Left lobe of liver (tissue), 2 donors: ENCODE measurements at regions not wholly inside any gene's neighbourhood (a gene's known extent, or its start where the extent isn't known, plus 50 kb on each side); places are given as distances from the start of the nearest gene placed in this dataset.

Experiments used
- ATAC-seq: fragments of 200-7000 bp; cut with Tn5 transposase; one replicate; pipeline ENCODE4 v1.9.1; 2020; ENCODE audit warnings: mild to moderate bottlenecking, moderate library complexity
- DNase-seq: peaks from one replicate; pipeline ENCODE4 v3.0.0-alpha.2; 2020; ENCODE audit warnings: low spot score
- donor health status: DM: no; HTN: no; CAD: no; lungs with moderate emphysema.
- donor health status: DM: no; HTN: yes; CAD: no.

DNA sequence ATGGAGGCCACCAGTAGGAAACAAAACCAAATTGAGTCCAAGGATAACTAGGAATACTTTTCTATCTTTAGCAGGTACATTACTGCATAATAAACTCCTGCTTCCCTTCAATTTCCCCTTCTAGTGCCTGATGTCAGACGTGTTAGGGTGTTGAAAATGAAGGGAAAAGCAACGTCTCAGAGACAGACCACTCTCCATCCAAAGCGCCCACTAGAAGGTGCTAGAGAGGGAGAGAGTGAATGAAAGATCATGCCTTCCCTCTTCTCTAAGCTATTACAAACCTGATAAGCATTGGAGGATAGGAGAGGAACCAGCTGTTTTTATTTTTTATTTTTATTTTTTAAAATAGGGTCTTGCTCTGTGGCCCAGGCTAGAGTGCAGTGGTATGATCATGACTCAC, 64.1 kb downstream of the ZNF641 start:
- DNase-seq (no peak), ATAC-seq (peak; percentile 53)

DNA sequence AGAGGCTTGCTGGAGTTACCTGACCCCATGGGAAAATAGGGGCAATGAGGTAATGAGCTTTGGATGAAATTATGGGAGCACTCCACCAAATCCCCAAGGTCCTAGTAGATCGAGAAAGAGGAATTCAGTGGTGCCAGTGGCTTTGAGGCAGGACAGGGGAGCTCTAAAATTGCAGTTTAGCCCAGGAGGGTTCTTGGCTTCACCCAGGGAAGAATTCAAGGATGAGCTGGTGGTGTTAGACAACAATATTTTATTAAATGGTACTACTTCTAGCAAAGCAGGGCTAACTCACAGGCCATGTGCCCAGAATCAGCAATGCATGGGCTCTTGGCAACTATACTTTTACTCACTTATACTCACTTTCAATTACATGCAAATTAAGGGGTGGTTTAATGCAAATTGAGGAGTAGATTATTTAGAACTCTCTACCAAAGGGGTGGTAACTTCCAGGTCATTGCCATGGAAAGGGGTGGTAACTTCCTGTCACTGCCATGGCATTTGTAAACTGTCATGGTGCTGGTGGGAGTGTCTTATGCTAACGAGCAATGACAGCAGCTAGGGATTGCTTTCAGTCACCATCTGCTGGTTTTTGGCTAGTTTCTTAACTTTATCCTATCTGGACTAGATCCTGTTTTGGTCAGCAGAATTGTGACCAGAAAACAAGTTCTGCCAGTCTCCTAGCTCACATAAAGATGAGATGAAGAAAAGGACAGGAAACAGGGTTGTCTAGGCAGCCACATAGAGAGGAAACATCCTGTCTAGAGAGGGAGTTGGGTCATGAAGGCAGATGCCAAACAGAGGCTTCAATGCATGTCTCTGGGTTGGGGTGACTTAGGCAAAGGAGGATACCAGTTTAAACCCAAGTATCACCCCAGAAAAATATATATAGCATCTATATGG, 64.7 kb downstream of the ZNF641 start:
- DNase-seq (no peak), ATAC-seq (no peak)

DNA sequence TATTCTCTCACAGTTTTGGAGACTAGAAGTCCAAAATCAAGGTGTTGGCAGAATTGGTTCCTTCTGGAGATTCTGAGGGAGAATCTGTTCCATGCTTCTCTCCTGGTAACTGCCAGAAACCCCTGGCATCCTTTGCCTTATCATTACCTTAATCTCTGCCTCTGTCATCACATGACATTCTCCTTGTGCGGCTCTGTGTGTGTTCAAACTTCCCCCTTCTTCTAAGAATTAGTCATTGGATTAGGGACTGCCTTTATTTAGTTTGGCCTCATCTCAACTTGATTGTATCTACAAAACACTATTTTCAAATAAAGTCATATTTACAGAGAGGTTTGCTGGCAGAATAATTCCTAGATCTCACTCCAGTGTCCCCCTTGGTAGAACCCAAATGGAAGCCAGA, 68.9 kb downstream of the ZNF641 start:
- DNase-seq (no peak), ATAC-seq (no peak)

DNA sequence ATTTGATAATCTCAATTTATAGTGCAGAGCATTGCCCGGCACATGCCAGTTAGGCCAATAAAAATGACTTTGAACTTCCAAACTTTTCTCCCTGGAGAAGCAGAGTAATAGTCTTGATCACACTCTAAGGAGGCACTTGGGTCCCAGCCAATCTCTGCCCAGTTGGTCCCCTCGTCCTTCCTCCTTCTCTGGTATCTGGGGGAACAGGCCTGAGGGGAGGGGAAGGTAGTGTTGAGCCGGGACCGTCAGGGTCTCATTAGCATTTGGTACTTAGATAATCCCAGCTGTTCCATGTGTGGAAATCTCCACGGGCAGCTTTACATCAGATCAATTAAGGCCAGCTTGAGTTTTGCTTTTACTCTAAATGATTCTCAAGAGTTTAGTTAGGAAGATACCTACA, 70.1 kb downstream of the ZNF641 start:
- DNase-seq (no peak), ATAC-seq (no peak)

DNA sequence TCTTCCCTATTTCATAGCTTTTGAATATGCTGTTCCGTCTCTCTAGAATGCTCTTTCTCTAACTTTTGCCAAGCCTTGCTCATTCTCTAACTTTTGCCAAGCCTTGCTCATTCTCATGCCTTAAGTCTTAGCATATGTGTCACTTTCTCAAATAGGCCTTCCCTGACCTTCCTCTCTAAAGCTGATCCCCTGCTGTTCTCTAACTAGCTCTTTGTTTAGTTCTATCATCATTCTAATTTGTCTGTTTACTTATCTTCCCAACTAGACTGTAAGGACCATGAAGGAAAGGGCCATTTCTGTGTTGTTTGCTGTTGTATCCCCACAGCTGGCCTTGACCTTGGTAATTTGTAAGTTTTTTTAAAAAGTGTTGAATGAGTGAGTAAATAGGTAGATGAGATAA, 71.1 kb downstream of the ZNF641 start:
- no peak for ATAC-seq
- DNase-seq, result no peak

DNA sequence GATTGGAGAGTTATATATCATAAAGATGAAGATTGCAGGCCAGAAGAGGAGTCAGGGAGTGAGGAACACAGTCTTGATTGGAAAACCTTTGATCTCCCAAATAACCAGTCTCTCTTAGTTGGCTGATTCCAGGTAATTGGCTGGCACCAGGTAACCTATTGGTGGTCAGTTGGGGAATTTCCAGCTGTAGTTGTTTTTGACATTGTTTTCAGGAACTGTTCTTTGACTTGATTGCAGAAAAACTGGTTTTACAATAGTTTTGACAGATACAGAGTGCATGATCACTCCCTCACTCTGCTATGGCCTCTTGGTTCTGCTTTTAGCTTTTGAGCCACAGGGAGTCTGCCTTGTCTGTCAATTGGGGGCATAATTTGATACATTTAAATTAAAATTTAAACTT, 71.6 kb downstream of the ZNF641 start:
- ATAC-seq, result no peak
- DNase-seq, result no peak

DNA sequence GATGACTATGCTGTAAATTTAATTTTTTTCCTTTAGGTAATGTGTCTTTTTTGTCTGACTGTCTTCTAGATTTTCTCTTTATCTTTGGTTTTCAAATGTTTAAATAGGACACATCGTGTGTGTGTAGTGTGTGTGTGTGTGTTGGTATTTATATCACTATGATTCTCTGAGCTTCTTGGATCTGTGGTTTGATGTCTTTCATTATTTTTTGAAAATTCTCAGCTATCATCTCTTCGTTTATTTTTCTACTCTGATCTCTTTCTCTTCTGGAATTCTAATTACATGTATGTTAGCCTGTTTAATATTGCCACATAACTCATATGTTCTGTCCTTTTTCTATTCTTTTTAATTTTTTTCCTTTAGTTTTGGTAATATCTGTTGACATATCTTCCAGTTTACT, 73.5 kb upstream of the OR10AD1 start:
- DNase-seq, result no peak
- no peak for ATAC-seq

DNA sequence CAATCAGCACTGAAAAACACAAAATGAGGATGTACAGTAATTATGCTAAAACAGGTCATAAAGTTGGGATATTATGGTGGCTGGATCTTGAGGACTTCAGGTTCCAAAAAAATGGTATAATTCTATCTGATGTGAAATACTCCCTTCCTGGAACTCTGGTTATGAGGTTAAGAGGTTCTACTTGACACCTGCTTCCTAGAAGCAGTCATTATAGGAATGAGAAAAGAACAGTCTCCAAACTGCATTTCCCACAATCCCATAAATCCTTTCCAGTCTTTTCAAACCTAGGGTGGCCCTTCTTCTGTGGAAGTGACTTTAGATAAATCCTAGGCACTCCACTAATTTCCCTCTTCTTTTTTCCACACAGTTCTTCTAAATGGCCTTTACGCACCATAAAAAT, 63.7 kb upstream of the OR10AD1 start:
- ATAC-seq, result no peak
- DNase-seq, result no peak

DNA sequence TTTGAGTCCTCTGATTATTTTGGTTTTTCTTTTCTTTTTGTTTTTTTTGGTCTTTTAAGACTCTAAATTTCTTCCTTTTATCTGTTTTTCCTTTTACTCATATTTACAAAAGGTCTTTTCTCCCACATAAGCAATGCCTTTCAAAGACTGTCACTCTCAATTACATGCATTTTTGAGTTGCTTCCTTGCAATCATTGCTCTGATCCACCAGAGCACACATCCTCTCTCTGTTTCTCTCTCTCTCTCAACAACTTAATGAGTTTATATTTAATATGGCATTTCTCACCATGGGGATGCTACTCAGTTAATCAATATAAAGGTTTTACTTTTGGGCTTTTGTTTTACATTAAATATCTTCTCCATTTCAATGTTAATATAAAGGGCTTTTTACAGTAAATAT, 62.7 kb upstream of the OR10AD1 start:
- no peak for ATAC-seq
- no peak for DNase-seq

DNA sequence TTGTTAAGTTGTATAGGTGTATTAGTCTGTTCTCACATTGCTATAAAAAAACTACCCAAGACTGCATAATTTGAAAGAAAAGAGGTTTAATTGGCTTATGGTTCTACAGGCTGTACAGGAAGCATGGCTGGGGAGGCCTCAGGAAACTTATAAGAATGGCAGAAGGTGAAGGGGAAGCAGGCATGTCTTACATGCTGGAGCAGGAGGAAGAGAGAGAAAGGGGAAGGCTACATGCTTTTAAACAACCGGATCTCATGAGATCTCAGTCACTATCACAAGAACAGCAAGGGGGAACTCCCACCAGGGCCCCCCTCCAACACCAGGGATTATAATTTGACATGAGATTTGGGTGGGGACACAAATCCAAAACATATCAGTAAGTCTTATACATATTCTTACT, 60.5 kb upstream of the OR10AD1 start:
- ATAC-seq, result no peak
- DNase-seq, result no peak

DNA sequence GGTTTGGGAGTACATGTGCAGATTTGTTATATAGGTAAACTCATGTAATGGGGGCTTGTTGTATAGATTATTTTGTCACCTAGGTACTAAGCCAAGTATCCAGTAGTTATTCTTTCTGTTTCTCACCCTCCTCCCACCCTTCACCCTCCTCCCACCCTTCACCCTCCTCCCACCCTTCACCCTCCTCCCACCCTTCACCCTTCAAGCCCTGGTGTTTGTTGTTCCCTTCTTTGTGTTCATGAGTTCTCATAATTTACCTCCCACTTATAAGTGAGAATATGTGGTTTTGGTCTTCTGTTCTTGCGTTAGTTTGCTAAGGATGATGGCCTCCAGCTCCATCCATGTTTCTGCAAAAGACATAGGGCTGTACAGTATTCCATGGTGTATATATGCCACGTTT, 58.7 kb upstream of the OR10AD1 start:
- DNase-seq (no peak), ATAC-seq (no peak)
